CD4-positive, alpha-beta T cell treated with Interleukin-2 at 100 ng/mL for 4 hours (primary cell): ENCODE measurements at regions not wholly inside any gene's neighbourhood (a gene's known extent, or its start where the extent isn't known, plus 50 kb on each side); places are given as distances from the start of the nearest gene placed in this dataset.
"Not testable (repeated sequence)": the region's sequence is repeated elsewhere in the genome, so short reads cannot be mapped to it uniquely, and the experiment has no call there.

Experiments used
- DNase-seq: peaks from one replicate; pipeline ENCODE4 v3.0.0-alpha.2; 2020; ENCODE audit warnings: low spot score

GRCh38 chr1:93773049-93773838, 91.6 kb upstream of the BCAR3 start:
- DNase-seq = no peak

GRCh38 chr1:93771843-93772242, 90.2 kb upstream of the BCAR3 start:
- no peak for DNase-seq

GRCh38 chr1:93770640-93771039, 89.0 kb upstream of the BCAR3 start:
- DNase-seq = no peak

GRCh38 chr1:93769777-93770176, 88.1 kb upstream of the BCAR3 start:
- DNase-seq = no peak

- DNase-seq = no peak
Observed at GRCh38 chr1:93768380-93768863, 86.8 kb upstream of the BCAR3 start.

GRCh38 chr1:93766451-93766850, 84.8 kb upstream of the BCAR3 start:
- DNase-seq = no peak

- DNase-seq = no peak
Observed at GRCh38 chr1:93765099-93765498, 83.5 kb upstream of the BCAR3 start.

GRCh38 chr1:93764366-93764750, 82.7 kb upstream of the BCAR3 start:
- DNase-seq = no peak

- DNase-seq = no peak
Observed at GRCh38 chr1:93763704-93764365, 82.2 kb upstream of the BCAR3 start.

GRCh38 chr1:93758842-93759515, 77.3 kb upstream of the BCAR3 start:
- DNase-seq = no peak

- DNase-seq = no peak
Observed at GRCh38 chr1:93757256-93758036, 75.8 kb upstream of the BCAR3 start.

GRCh38 chr1:93756657-93757056, 75.0 kb upstream of the BCAR3 start:
- no peak for DNase-seq

- not testable (repeated sequence) for DNase-seq
Observed at GRCh38 chr1:93755251-93755715, 73.6 kb upstream of the BCAR3 start.

GRCh38 chr1:93753791-93754763, 72.4 kb upstream of the BCAR3 start:
- no peak for DNase-seq

- no peak for DNase-seq
Observed at GRCh38 chr1:93751377-93752250, 70.0 kb upstream of the BCAR3 start.

- no peak for DNase-seq
Observed at GRCh38 chr1:93750955-93751354, 69.3 kb upstream of the BCAR3 start.

GRCh38 chr1:93749894-93750301, 68.3 kb upstream of the BCAR3 start:
- DNase-seq = no peak

GRCh38 chr1:93749487-93749886, 67.8 kb upstream of the BCAR3 start:
- DNase-seq = no peak

GRCh38 chr1:93746021-93746812, 64.6 kb upstream of the BCAR3 start:
- no peak for DNase-seq
